ENCODE measurements at regions not wholly inside any gene's neighbourhood (a gene's known extent, or its start where the extent isn't known, plus 50 kb on each side); places are given as distances from the start of the nearest gene placed in this dataset.

- no peaks in the 10 kb centered on the region for H3K79me2 ChIP-seq (ENCODE audit: control insufficient read depth in 1 of 2, insufficient read depth in 2 of 2, low read length in 2 of 2)
- CTCF ChIA-PET (ENCODE audit: partially characterized antibody), result interaction anchor here (1.0 to 1.2 kb wide), 2 partner anchors 10 to 18 kb away, joined by 3 read pairs; no protein-coding TSS in a partner anchor
- H3K4me3 ChIP-seq (ENCODE audit: extremely low read depth in 1 of 4, insufficient read depth in 2 of 4, low read depth in 3 of 4, low read length in 4 of 4), result no peak overlapping the region
- H2AFZ ChIP-seq (ENCODE audit: low read length), result no peak overlapping the region
- H3K56ac ChIP-seq (replicated peaks; ENCODE audit: insufficient read length, low read depth, low read length), result no peak overlapping the region
- WGBS, 2 experiments (ENCODE audit: extremely low coverage in 1 of 2, insufficient coverage in 1 of 2, insufficient read length in 1 of 2, insufficient replicate concordance in 2 of 2, low coverage in 1 of 2, low lambda C conversion rate in 2 of 2, missing lambda C conversion rate in 1 of 2), result 85% methylated on average over 16 of the region's 16 CpGs; no CpG with 5 or more reads in 1 of the 2 experiments
- 0 out of 7 replicates have a peak, but pooled peaks cover 0 to 2% (median 0%) of the 10 kb centered on the region in 4 experiments for H3K4me1 ChIP-seq (replicated peaks in 1 of 4; ENCODE audit: control insufficient read depth in 3 of 4, insufficient read depth in 4 of 4, low read length in 3 of 4)
- POLR2A ChIA-PET (ENCODE audit: partially characterized antibody), result no interaction called here
- H3K14ac ChIP-seq (ENCODE audit: insufficient read length), result no peak overlapping the region
- H3K9me3 ChIP-seq (ENCODE audit: insufficient read depth in 2 of 2, low read depth in 1 of 2, low read length in 1 of 2), result no peaks in the 10 kb centered on the region
- no peak overlapping the region for H2BK12ac ChIP-seq (ENCODE audit: low read depth, low read length)
- H4K8ac ChIP-seq (ENCODE audit: extremely low read depth, insufficient read depth, low read length), result no peak overlapping the region; the same call in 1 of the 2 replicates
- no peak overlapping the region for H3K23ac ChIP-seq (ENCODE audit: insufficient read length)
- H2BK120ac ChIP-seq (replicated peaks; ENCODE audit: low read depth, low read length), result no peak overlapping the region
- no peak overlapping the region for H3K27ac ChIP-seq (ENCODE audit: low read depth, low read length)
- H2BK20ac ChIP-seq (ENCODE audit: low read length), result no peak overlapping the region
- H2BK15ac ChIP-seq (ENCODE audit: low read length), result no peak overlapping the region
- no peaks in the 10 kb centered on the region for H4K20me1 ChIP-seq (replicated peaks in 1 of 2; ENCODE audit: control insufficient read depth in 1 of 2, insufficient read depth in 2 of 2, low read length in 2 of 2)
- no peaks in the 10 kb centered on the region for H3K23me2 ChIP-seq (ENCODE audit: low read depth, low read length)
- DNase-seq (ENCODE audit: low read depth in 1 of 2, low spot score in 2 of 2) (no peak), FAIRE-seq (no peak)
- H3K9ac ChIP-seq (replicated peaks in 1 of 4; ENCODE audit: extremely low read depth in 1 of 4, low read depth in 3 of 4, low read length in 3 of 4), result no peak overlapping the region
- no peak overlapping the region for H3K18ac ChIP-seq (ENCODE audit: extremely low read depth, low read length)
- H2AK5ac ChIP-seq (ENCODE audit: low read depth, low read length), result no peak overlapping the region
- no peaks in the 10 kb centered on the region for H3K79me1 ChIP-seq (ENCODE audit: low read depth, low read length)
- no peak overlapping the region for H3K4me2 ChIP-seq (ENCODE audit: insufficient read depth in 1 of 2, low read depth in 2 of 2, low read length in 2 of 2)
- no peak overlapping the region for H2BK5ac ChIP-seq (ENCODE audit: low read depth, low read length)
- H3K4ac ChIP-seq (replicated peaks; ENCODE audit: insufficient read length, low read depth, low read length), result no peak overlapping the region
- H4K5ac ChIP-seq (ENCODE audit: insufficient read length, low read depth, low read length), result no peak overlapping the region
- H3K36me3 ChIP-seq (ENCODE audit: control insufficient read depth in 2 of 4, insufficient read depth in 4 of 4, low read length in 3 of 4), result no peaks in the 10 kb centered on the region
- no peaks in the 10 kb centered on the region for H3K27me3 ChIP-seq (replicated peaks in 1 of 4; ENCODE audit: control insufficient read depth in 3 of 4, extremely low read depth in 1 of 4, insufficient read depth in 3 of 4, low read length in 3 of 4)
- H4K91ac ChIP-seq (replicated peaks; ENCODE audit: insufficient read length, low read length), result no peak overlapping the region
- TF ChIP-seq KDM4A (IDR thresholded peaks at IDR 0.05; ENCODE audit: low read depth, low read length, severe bottlenecking) (no peak), BACH1 (IDR thresholded peaks at IDR 0.05; ENCODE audit: low read length) (no peak), CTCF (IDR thresholded peaks at IDR 0.05; ENCODE audit: control extremely low read depth in 1 of 3, insufficient read depth in 1 of 3, low read depth in 1 of 3, low read length in 3 of 3) (no peak), POLR2AphosphoS5 (IDR thresholded peaks at IDR 0.05; ENCODE audit: low read depth, low read length) (no peak), BCL11A (IDR thresholded peaks at IDR 0.05; ENCODE audit: low read depth in 2 of 2, low read length in 2 of 2) (no peak), USF2 (IDR thresholded peaks at IDR 0.05; ENCODE audit: low read length) (no peak), RBBP5 (IDR thresholded peaks at IDR 0.05; ENCODE audit: borderline replicate concordance, low read depth, low read length) (no peak), CTBP2 (IDR thresholded peaks at IDR 0.05; ENCODE audit: borderline replicate concordance, insufficient read depth, insufficient read length, low read length) (no peak)
Measured at GRCh38 chr2:3039188-3040065, 338.2 kb downstream of the EIPR1 start.

Measured in H1 (cell line).